ENCODE measurements at regions not wholly inside any gene's neighbourhood (a gene's known extent, or its start where the extent isn't known, plus 50 kb on each side); places are given as distances from the start of the nearest gene placed in this dataset.

DNA sequence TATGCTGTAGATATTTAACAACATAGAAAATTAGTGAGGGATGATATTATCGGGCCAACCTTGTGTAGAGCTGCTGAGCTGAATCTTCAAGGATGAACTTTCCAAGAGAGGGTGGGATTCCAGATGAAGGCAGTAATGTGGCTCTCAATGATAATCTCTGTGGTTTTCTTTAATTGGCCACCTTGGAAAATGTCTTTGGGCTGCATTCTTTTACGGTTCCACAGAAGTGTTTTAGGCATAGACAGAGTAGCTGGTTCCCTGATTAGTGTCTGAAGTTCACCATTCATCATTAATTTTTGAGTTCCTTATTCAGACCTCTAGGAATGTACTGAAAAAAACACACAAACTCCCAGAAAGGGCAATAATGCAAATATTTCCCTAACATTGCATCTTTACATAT lies 1566.9 kb upstream of the PIK3C3 start:
- Histone ChIP-seq H3K9me3 (ENCODE audit: low read length) (no peaks in the 10 kb centered on the region), H3K4me1 (ENCODE audit: insufficient read depth, low read length) (no peaks in the 10 kb centered on the region), H3K9ac (ENCODE audit: low read length) (no peak overlapping the region), H3F3A (ENCODE audit: low read length, unreplicated experiment) (no peaks in the 10 kb centered on the region), H3K4me2 (ENCODE audit: low read length) (no peak overlapping the region), H3K36me3 (ENCODE audit: low read depth, low read length) (no peaks in the 10 kb centered on the region), H3K4me3 (ENCODE audit: low read length) (no peak overlapping the region), H3K9me2 (replicated peaks; ENCODE audit: low read length) (no peaks in the 10 kb centered on the region), H3K27me3 (ENCODE audit: low read length) (no peaks in the 10 kb centered on the region), H2AFZ (ENCODE audit: low read length) (no peak overlapping the region), H3K27ac (ENCODE audit: low read length) (no peak overlapping the region), H4K20me1 (ENCODE audit: low read length) (no peaks in the 10 kb centered on the region), H3K79me2 (ENCODE audit: low read length) (no peaks in the 10 kb centered on the region)
- no peak for ATAC-seq
- ChIA-PET POLR2A (ENCODE audit: unreplicated experiment) (no interaction called here), CTCF (no interaction called here)
- BruUV-seq (replicated peaks): no TSS peak
- no peak for DNase-seq
- intact Hi-C loops (cut with micrococcal nuclease): no loop called here
- no peak for TF ChIP-seq EZH2phosphoT487 (IDR thresholded peaks at IDR 0.05; ENCODE audit: borderline replicate concordance, low read length)
- TF ChIP-seq, protein P1, sequence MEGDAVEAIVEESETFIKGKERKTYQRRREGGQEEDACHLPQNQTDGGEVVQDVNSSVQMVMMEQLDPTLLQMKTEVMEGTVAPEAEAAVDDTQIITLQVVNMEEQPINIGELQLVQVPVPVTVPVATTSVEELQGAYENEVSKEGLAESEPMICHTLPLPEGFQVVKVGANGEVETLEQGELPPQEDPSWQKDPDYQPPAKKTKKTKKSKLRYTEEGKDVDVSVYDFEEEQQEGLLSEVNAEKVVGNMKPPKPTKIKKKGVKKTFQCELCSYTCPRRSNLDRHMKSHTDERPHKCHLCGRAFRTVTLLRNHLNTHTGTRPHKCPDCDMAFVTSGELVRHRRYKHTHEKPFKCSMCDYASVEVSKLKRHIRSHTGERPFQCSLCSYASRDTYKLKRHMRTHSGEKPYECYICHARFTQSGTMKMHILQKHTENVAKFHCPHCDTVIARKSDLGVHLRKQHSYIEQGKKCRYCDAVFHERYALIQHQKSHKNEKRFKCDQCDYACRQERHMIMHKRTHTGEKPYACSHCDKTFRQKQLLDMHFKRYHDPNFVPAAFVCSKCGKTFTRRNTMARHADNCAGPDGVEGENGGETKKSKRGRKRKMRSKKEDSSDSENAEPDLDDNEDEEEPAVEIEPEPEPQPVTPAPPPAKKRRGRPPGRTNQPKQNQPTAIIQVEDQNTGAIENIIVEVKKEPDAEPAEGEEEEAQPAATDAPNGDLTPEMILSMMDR (conservative IDR thresholded peaks at IDR 0.05; ENCODE audit: low read depth, low read length): no peak
- TF ChIP-seq EZH2 (IDR thresholded peaks at IDR 0.05; ENCODE audit: low read length, unreplicated experiment): no peak

DNA sequence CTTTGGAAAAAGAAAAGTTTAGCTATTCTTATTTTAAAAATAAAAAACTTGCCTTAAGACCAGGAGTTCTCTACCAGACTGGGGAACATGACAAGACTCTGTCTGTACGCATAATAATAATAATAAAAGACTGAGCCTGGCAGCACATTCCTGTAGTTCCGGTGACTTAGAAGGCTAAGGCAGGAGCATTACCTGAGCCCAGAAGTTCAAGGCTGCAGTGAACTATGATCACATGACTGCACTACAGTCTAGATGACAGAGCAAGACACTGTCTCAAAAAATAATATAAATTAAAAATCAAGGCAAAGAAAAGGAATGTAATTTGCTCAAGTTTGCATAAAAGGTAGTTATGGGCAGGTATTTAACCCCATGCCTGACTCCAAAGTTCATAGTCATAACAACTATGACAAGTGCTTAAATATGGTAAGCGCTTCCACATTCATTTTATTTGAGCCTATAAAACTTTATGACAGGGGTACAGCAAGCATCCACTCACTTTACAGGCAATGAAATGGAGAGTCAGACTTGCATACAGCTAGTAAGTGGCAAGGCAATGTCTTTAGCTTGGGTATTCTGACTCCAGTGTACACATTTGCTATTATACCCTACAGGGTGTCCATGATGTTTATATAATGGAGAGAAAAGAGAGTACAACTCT lies 1567.8 kb upstream of the PIK3C3 start:
- TF ChIP-seq EZH2phosphoT487 (IDR thresholded peaks at IDR 0.05; ENCODE audit: borderline replicate concordance, low read length): no peak
- TF ChIP-seq EZH2 (IDR thresholded peaks at IDR 0.05; ENCODE audit: low read length, unreplicated experiment): no peak
- TF ChIP-seq, protein P1 (conservative IDR thresholded peaks at IDR 0.05; ENCODE audit: low read depth, low read length): no peak
- no peak overlapping the region for H3K9ac ChIP-seq (ENCODE audit: low read length)
- DNase-seq: no peak
- H3K4me2 ChIP-seq (ENCODE audit: low read length): no peak overlapping the region
- H3K4me3 ChIP-seq (ENCODE audit: low read length): no peak overlapping the region
- POLR2A ChIA-PET (ENCODE audit: unreplicated experiment): no interaction called here
- BruUV-seq (replicated peaks): no TSS peak
- no peaks in the 10 kb centered on the region for H3F3A ChIP-seq (ENCODE audit: low read length, unreplicated experiment)
- H3K4me1 ChIP-seq (ENCODE audit: insufficient read depth, low read length): no peaks in the 10 kb centered on the region
- no peaks in the 10 kb centered on the region for H4K20me1 ChIP-seq (ENCODE audit: low read length)
- no peaks in the 10 kb centered on the region for H3K36me3 ChIP-seq (ENCODE audit: low read depth, low read length)
- no peaks in the 10 kb centered on the region for H3K79me2 ChIP-seq (ENCODE audit: low read length)
- no peaks in the 10 kb centered on the region for H3K9me2 ChIP-seq (replicated peaks; ENCODE audit: low read length)
- H3K9me3 ChIP-seq (ENCODE audit: low read length): no peaks in the 10 kb centered on the region
- no peak overlapping the region for H3K27ac ChIP-seq (ENCODE audit: low read length)
- ATAC-seq: peak; percentile 74
- intact Hi-C loops (cut with micrococcal nuclease): no loop called here
- CTCF ChIA-PET: no interaction called here
- H2AFZ ChIP-seq (ENCODE audit: low read length): no peak overlapping the region
- no peaks in the 10 kb centered on the region for H3K27me3 ChIP-seq (ENCODE audit: low read length)

GRCh38 chr18:40382197-40382596 lies 1572.8 kb upstream of the PIK3C3 start:
- ChIA-PET POLR2A (ENCODE audit: unreplicated experiment) (no interaction called here), CTCF (no interaction called here)
- no peaks in the 10 kb centered on the region for H3K27me3 ChIP-seq (ENCODE audit: low read length)
- no peaks in the 10 kb centered on the region for H3K36me3 ChIP-seq (ENCODE audit: low read depth, low read length)
- no peak overlapping the region for H3K4me2 ChIP-seq (ENCODE audit: low read length)
- H3K27ac ChIP-seq (ENCODE audit: low read length): no peak overlapping the region
- intact Hi-C loops (cut with micrococcal nuclease): no loop called here
- no peaks in the 10 kb centered on the region for H3F3A ChIP-seq (ENCODE audit: low read length, unreplicated experiment)
- no peak for DNase-seq
- H3K9ac ChIP-seq (ENCODE audit: low read length): no peak overlapping the region
- no peaks in the 10 kb centered on the region for H3K4me1 ChIP-seq (ENCODE audit: insufficient read depth, low read length)
- H4K20me1 ChIP-seq (ENCODE audit: low read length): no peaks in the 10 kb centered on the region
- H3K79me2 ChIP-seq (ENCODE audit: low read length): no peaks in the 10 kb centered on the region
- H3K4me3 ChIP-seq (ENCODE audit: low read length): no peak overlapping the region
- ATAC-seq: no peak
- H3K9me3 ChIP-seq (ENCODE audit: low read length): no peaks in the 10 kb centered on the region
- no peaks in the 10 kb centered on the region for H3K9me2 ChIP-seq (replicated peaks; ENCODE audit: low read length)
- H2AFZ ChIP-seq (ENCODE audit: low read length): no peak overlapping the region
- TF ChIP-seq, protein P1 (conservative IDR thresholded peaks at IDR 0.05; ENCODE audit: low read depth, low read length): no peak
- TF ChIP-seq EZH2phosphoT487 (IDR thresholded peaks at IDR 0.05; ENCODE audit: borderline replicate concordance, low read length) (no peak), EZH2 (IDR thresholded peaks at IDR 0.05; ENCODE audit: low read length, unreplicated experiment) (no peak)
- BruUV-seq (replicated peaks): no TSS peak
